GM23248 (cell line): ENCODE measurements at regions not wholly inside any gene's neighbourhood (a gene's known extent, or its start where the extent isn't known, plus 50 kb on each side); places are given as distances from the start of the nearest gene placed in this dataset.

ENCODE experiments used
- DNase-seq: peaks from one replicate; pipeline ENCODE4 v3.0.0-alpha.2; 2015
- H2AFZ ChIP-seq: fragments of 200-600 bp; sonication (generic); 2 replicates; pipeline ENCODE4 v1.6.1; 2016; ENCODE audit warnings: antibody characterized with exemption
- H3F3A ChIP-seq: fragments of 200-600 bp; sonication (generic); 2 replicates; pipeline ENCODE4 v1.6.1; 2016; ENCODE audit warnings: mild to moderate bottlenecking, antibody characterized with exemption, mixed run types; ENCODE audit not compliant: insufficient read depth
- H3K27ac ChIP-seq: fragments of 200-600 bp; sonication (generic); 2 replicates; pipeline ENCODE4 v1.5.1; 2016; ENCODE audit warnings: mild to moderate bottlenecking
- H3K27me3 ChIP-seq: fragments of 200-600 bp; sonication (generic); replicated peaks from 2 replicates; pipeline ENCODE4 v1.6.1; 2016; ENCODE audit warnings: mild to moderate bottlenecking; ENCODE audit not compliant: insufficient read depth
- H3K36me3 ChIP-seq: fragments of 200-600 bp; sonication (generic); 2 replicates; pipeline ENCODE4 v1.6.1; 2016; ENCODE audit warnings: low read depth, mild to moderate bottlenecking
- H3K4me1 ChIP-seq: fragments of 200-600 bp; sonication (generic); 2 replicates; pipeline ENCODE4 v1.6.1; 2016; ENCODE audit warnings: mild to moderate bottlenecking; ENCODE audit not compliant: insufficient read depth
- H3K4me2 ChIP-seq: fragments of 200-600 bp; sonication (generic); one replicate; pipeline ENCODE4 v1.6.1; 2016; ENCODE audit warnings: mild to moderate bottlenecking; ENCODE audit not compliant: unreplicated experiment
- H3K4me3 ChIP-seq: fragments of 200-600 bp; sonication (generic); 2 replicates; pipeline ENCODE4 v1.5.1; 2016; ENCODE audit warnings: mild to moderate bottlenecking
- H3K79me2 ChIP-seq: fragments of 200-600 bp; sonication (generic); 2 replicates; pipeline ENCODE4 v1.6.1; 2016; ENCODE audit warnings: mild to moderate bottlenecking; ENCODE audit not compliant: insufficient read depth
- H3K9ac ChIP-seq: fragments of 200-600 bp; sonication (generic); 2 replicates; pipeline ENCODE4 v1.6.1; 2016; ENCODE audit warnings: mild to moderate bottlenecking
- H3K9me2 ChIP-seq: fragments of 200-600 bp; sonication (generic); 2 replicates; pipeline ENCODE4 v1.6.1; 2016; ENCODE audit warnings: mixed run types, mild to moderate bottlenecking, moderate library complexity; ENCODE audit not compliant: insufficient read depth
- H3K9me3 ChIP-seq: fragments of 200-600 bp; sonication (generic); one replicate; pipeline ENCODE4 v1.6.1; 2017; ENCODE audit warnings: low read depth
- H4K20me1 ChIP-seq: fragments of 200-600 bp; sonication (generic); 2 replicates; pipeline ENCODE4 v1.6.0; 2016; ENCODE audit not compliant: insufficient read depth
- EZH2 ChIP-seq: fragments of 200-600 bp; sonication (generic); IDR thresholded peaks from 2 replicates; pipeline ENCODE4 v1.6.1; 2018; ENCODE audit warnings: antibody characterized with exemption, mild to moderate bottlenecking; ENCODE audit not compliant: insufficient read depth, poor library complexity, severe bottlenecking
- EZH2phosphoT487 ChIP-seq: fragments of 200-600 bp; sonication (generic); IDR thresholded peaks from 2 replicates; pipeline ENCODE4 v1.6.1; 2018; ENCODE audit warnings: antibody characterized with exemption, moderate library complexity, mild to moderate bottlenecking, low read depth; ENCODE audit not compliant: insufficient read depth
- WGBS, 2 experiments: methylation state at CpG; one replicate each; pipeline ENCODE4 v1.1.6; 2015 to 2017; ENCODE audit warnings: low lambda C conversion rate in 2 of 2, low coverage in 1 of 2; ENCODE audit errors: missing lambda C conversion rate in 2 of 2; 5-methylcytosine and 5-hydroxymethylcytosine counted together
- in situ Hi-C: fragments of 300-500 bp; cut with MboI; formaldehyde crosslinking; loops from 2 replicates; pipeline ENCODE4 v1.15.0; 2020

- Histone ChIP-seq H3K79me2 (no peaks in the 10 kb centered on the region), H3K4me1 (no peaks in the 10 kb centered on the region), H3K4me3 (no peak overlapping the region), H3K36me3 (no peaks in the 10 kb centered on the region), H4K20me1 (no peaks in the 10 kb centered on the region), H3K27ac (no peak overlapping the region), H2AFZ (no peak overlapping the region), H3K4me2 (no peak overlapping the region), H3K9ac (no peak overlapping the region), H3F3A (no peaks in the 10 kb centered on the region), H3K27me3 (peaks cover 35% of the 10 kb centered on the region), H3K9me3 (no peaks in the 10 kb centered on the region), H3K9me2 (no peaks in the 10 kb centered on the region)
- 51 to 54% methylated on average over 5 of the region's 5 CpGs for WGBS, 2 experiments
- DNase-seq = no peak
- TF ChIP-seq EZH2 (no peak), EZH2phosphoT487 (no peak)
- in situ Hi-C loops = no loop called here
These were observed 101.2 kb downstream of the VPREB1 start for GRCh38 chr22:22345781-22346180.

GRCh38 chr22:22346401-22347107 lies 102.0 kb downstream of the VPREB1 start:
- TF ChIP-seq EZH2phosphoT487 = no peak
- Histone ChIP-seq H3K4me3 (no peak overlapping the region), H4K20me1 (no peaks in the 10 kb centered on the region), H3K4me2 (no peak overlapping the region), H3K4me1 (no peaks in the 10 kb centered on the region), H3K9me3 (no peaks in the 10 kb centered on the region), H3K27ac (no peak overlapping the region), H3K9me2 (no peaks in the 10 kb centered on the region), H3K79me2 (no peaks in the 10 kb centered on the region), H3K27me3 (peaks cover 43% of the 10 kb centered on the region), H3K9ac (no peak overlapping the region), H3F3A (no peaks in the 10 kb centered on the region), H2AFZ (no peak overlapping the region), H3K36me3 (no peaks in the 10 kb centered on the region)
- 21 to 39% methylated on average over 3 of the region's 3 CpGs for WGBS, 2 experiments
- in situ Hi-C loops = no loop called here
- no peak for DNase-seq

DNA sequence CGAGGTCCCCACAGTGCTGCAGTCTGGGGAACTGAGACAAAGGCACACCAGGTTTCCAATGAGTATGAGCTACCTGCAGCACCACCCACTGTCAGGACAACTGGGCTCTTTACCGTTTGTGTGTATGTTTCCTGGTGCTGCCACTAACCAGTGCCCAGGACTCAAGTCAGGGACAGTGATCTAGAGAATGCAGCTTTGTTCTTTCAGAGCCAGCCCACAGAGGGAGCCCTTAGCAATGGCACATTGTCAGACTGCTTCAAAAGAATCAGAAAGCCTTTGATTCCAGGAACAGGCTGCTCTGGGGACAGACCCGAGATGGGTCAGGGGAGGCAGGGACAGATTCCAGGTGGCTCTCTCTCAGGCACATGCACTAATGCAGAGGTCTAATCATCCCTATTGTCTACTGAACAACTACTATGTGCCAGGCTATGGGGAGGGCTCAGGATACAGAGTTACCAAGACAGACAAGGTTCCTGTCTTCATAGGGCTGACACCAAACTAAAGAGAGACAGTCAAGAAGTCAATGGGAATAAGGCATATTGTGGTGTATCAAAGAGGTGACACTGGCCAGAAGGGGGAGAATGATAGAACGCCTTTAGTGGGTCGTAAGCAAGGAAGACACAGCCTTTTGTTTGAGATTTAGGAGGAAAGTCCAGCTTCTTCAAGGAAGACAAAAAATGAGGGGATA lies 103.7 kb downstream of the VPREB1 start:
- Histone ChIP-seq H3K79me2 (no peaks in the 10 kb centered on the region), H3K9me2 (no peaks in the 10 kb centered on the region), H3K27ac (no peak overlapping the region), H3K36me3 (no peaks in the 10 kb centered on the region), H4K20me1 (no peaks in the 10 kb centered on the region), H2AFZ (no peak overlapping the region), H3K4me1 (no peaks in the 10 kb centered on the region), H3K4me3 (no peak overlapping the region), H3K4me2 (no peak overlapping the region), H3K27me3 (peaks cover 49% of the 10 kb centered on the region), H3K9ac (no peak overlapping the region), H3F3A (no peaks in the 10 kb centered on the region), H3K9me3 (no peaks in the 10 kb centered on the region)
- WGBS, 2 experiments = 13 to 15% methylated on average over 5 of the region's 5 CpGs
- in situ Hi-C loops = no loop called here
- TF ChIP-seq EZH2phosphoT487 = no peak
- no peak for TF ChIP-seq EZH2
- peak; percentile 7 for DNase-seq

DNA sequence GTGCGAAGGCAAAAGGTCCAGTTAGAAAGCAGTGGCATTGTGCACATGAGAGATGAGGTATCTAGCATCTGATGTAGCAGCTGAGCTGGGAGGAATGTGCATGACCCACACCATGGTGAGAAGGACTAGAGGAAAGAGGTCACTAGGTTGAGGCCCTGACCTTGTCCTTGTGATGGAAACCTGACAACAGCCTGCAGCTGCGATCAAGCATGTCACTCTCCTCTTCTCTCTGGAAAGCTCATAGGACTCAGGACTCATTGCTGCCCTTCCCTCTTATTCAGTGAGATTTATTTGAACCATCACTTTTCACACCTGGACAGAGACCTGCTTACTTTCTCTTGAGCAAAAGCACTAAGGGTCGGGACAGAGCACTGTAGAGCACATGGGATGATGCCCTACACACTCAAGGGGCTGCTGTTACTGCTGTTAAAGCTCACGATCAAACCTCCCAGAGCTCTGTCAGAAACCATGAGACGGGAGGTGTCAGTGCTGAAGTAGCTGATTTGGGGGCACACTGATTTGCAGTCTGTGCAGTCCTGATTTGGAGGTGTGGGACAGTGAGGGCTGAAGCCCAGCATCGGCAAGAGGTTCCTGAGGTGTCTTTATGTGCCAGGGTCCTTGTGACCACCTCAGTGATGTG lies 104.3 kb downstream of the VPREB1 start:
- no peak for TF ChIP-seq EZH2phosphoT487
- TF ChIP-seq EZH2 = no peak
- Histone ChIP-seq H3K36me3 (no peaks in the 10 kb centered on the region), H3K9me2 (no peaks in the 10 kb centered on the region), H3K27me3 (peaks cover 49% of the 10 kb centered on the region), H3K27ac (no peak overlapping the region), H4K20me1 (no peaks in the 10 kb centered on the region), H3K9me3 (no peaks in the 10 kb centered on the region), H3K9ac (no peak overlapping the region), H3K79me2 (no peaks in the 10 kb centered on the region), H3F3A (no peaks in the 10 kb centered on the region), H3K4me3 (no peak overlapping the region), H3K4me1 (no peaks in the 10 kb centered on the region), H2AFZ (no peak overlapping the region), H3K4me2 (no peak overlapping the region)
- DNase-seq = no peak
- 27 to 28% methylated on average over 6 of the region's 6 CpGs for WGBS, 2 experiments
- in situ Hi-C loops = no loop called here
